ENCODE measurements at regions not wholly inside any gene's neighbourhood (a gene's known extent, or its start where the extent isn't known, plus 50 kb on each side); places are given as distances from the start of the nearest gene placed in this dataset.

DNA sequence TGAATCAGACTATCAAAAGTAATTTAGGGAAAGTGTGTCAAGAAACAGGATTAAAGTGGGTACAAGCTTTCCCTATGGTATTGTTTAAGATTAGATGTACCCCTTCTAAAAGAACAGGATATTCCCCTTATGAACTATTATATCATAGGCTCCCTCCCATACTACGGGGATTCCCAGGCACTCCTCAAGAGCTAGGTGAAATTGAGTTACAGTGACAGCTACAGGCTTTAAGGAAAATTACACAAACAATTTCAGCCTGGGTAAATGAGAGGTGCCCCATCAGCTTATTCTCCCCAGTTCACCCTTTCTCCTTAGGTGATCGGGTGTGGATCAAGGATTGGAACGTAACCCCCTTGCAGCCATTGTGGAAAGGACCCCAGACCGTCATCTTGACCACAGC lies 240.8 kb upstream of the CNTN6 start:
- Histone ChIP-seq H3K27me3 (replicated peaks in 1 of 2; ENCODE audit: control insufficient read depth in 2 of 2, insufficient read depth in 2 of 2, low read length in 1 of 2) (no peaks in the 10 kb centered on the region), H3K4me3 (no peak overlapping the region), H3K79me2 (ENCODE audit: control insufficient read depth, insufficient read depth, low read length) (no peaks in the 10 kb centered on the region), H3K4me1 (ENCODE audit: control insufficient read depth, insufficient read depth, low read length) (no peaks in the 10 kb centered on the region), H3K9ac (ENCODE audit: control insufficient read depth, insufficient read depth, low read length) (no peak overlapping the region), H3K9me3 (replicated peaks; ENCODE audit: control insufficient read depth, insufficient read depth, low read length) (no peaks in the 10 kb centered on the region), H3K27ac (ENCODE audit: control insufficient read depth, insufficient read depth) (no peak overlapping the region), H2AFZ (ENCODE audit: control insufficient read depth, low read depth, low read length) (no peak overlapping the region), H3K4me2 (ENCODE audit: control insufficient read depth, insufficient read depth) (no peak overlapping the region), H3K36me3 (ENCODE audit: control insufficient read depth in 2 of 2, insufficient read depth in 2 of 2, low read length in 1 of 2) (no peaks in the 10 kb centered on the region), H4K20me1 (ENCODE audit: control insufficient read depth, insufficient read depth) (no peaks in the 10 kb centered on the region)
- FAIRE-seq: no peak
- no peak for DNase-seq (ENCODE audit: low read depth, low spot score)
- BruUV-seq (replicated peaks): no TSS peak
- in situ Hi-C loops (cut with MboI): loop anchor here (10.0 kb wide), 1 partner anchor 437 kb away; no protein-coding TSS in a partner anchor
- intact Hi-C loops (cut with micrococcal nuclease; ENCODE audit: unreplicated experiment): loop anchor here (1.0 to 2.0 kb wide), 2 partner anchors 220 to 439 kb away; no protein-coding TSS in a partner anchor
- CTCF ChIA-PET: interaction anchor here (0.7 to 3.1 kb wide), 13 partner anchors 8 to 780 kb away, joined by 3 to 17 read pairs (median 4); no protein-coding TSS in a partner anchor
- 1% methylated on average over 4 of the region's 4 CpGs for WGBS (ENCODE audit: insufficient coverage, insufficient replicate concordance, low lambda C conversion rate, missing lambda C conversion rate)
- peak; percentile 60 for ATAC-seq
- RAD21 ChIA-PET (ENCODE audit: unreplicated experiment): interaction anchor here (0.5 to 1.5 kb wide), 5 partner anchors 9 to 384 kb away, joined by 3 to 5 read pairs (median 4); no protein-coding TSS in a partner anchor
- POLR2A ChIA-PET: no interaction called here
- SMC1A ChIA-PET (ENCODE audit: uncharacterized antibody, unreplicated experiment): interaction anchor here (0.6 to 2.9 kb wide), 5 partner anchors 12 to 809 kb away, joined by 3 to 11 read pairs (median 3); no protein-coding TSS in a partner anchor
- TF ChIP-seq STAT1 (conservative IDR thresholded peaks at IDR 0.05) (no peak), RAD21 (IDR thresholded peaks at IDR 0.05; ENCODE audit: insufficient read depth, low read depth, low read length) (peak; percentile 59), SUZ12 (IDR thresholded peaks at IDR 0.05; ENCODE audit: unreplicated experiment) (no peak), SMC3 (IDR thresholded peaks at IDR 0.05; ENCODE audit: borderline replicate concordance, low read length) (peak; percentile 20; the same call in 1 of the 2 replicates), CBX5 (IDR thresholded peaks at IDR 0.05; ENCODE audit: low read depth) (no peak), ZNF622 (IDR thresholded peaks at IDR 0.05) (no peak)
- TF ChIP-seq, protein P1, sequence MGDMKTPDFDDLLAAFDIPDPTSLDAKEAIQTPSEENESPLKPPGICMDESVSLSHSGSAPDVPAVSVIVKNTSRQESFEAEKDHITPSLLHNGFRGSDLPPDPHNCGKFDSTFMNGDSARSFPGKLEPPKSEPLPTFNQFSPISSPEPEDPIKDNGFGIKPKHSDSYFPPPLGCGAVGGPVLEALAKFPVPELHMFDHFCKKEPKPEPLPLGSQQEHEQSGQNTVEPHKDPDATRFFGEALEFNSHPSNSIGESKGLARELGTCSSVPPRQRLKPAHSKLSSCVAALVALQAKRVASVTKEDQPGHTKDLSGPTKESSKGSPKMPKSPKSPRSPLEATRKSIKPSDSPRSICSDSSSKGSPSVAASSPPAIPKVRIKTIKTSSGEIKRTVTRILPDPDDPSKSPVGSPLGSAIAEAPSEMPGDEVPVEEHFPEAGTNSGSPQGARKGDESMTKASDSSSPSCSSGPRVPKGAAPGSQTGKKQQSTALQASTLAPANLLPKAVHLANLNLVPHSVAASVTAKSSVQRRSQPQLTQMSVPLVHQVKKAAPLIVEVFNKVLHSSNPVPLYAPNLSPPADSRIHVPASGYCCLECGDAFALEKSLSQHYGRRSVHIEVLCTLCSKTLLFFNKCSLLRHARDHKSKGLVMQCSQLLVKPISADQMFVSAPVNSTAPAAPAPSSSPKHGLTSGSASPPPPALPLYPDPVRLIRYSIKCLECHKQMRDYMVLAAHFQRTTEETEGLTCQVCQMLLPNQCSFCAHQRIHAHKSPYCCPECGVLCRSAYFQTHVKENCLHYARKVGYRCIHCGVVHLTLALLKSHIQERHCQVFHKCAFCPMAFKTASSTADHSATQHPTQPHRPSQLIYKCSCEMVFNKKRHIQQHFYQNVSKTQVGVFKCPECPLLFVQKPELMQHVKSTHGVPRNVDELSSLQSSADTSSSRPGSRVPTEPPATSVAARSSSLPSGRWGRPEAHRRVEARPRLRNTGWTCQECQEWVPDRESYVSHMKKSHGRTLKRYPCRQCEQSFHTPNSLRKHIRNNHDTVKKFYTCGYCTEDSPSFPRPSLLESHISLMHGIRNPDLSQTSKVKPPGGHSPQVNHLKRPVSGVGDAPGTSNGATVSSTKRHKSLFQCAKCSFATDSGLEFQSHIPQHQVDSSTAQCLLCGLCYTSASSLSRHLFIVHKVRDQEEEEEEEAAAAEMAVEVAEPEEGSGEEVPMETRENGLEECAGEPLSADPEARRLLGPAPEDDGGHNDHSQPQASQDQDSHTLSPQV (IDR thresholded peaks at IDR 0.05): no peak
- TF ChIP-seq, protein P2, sequence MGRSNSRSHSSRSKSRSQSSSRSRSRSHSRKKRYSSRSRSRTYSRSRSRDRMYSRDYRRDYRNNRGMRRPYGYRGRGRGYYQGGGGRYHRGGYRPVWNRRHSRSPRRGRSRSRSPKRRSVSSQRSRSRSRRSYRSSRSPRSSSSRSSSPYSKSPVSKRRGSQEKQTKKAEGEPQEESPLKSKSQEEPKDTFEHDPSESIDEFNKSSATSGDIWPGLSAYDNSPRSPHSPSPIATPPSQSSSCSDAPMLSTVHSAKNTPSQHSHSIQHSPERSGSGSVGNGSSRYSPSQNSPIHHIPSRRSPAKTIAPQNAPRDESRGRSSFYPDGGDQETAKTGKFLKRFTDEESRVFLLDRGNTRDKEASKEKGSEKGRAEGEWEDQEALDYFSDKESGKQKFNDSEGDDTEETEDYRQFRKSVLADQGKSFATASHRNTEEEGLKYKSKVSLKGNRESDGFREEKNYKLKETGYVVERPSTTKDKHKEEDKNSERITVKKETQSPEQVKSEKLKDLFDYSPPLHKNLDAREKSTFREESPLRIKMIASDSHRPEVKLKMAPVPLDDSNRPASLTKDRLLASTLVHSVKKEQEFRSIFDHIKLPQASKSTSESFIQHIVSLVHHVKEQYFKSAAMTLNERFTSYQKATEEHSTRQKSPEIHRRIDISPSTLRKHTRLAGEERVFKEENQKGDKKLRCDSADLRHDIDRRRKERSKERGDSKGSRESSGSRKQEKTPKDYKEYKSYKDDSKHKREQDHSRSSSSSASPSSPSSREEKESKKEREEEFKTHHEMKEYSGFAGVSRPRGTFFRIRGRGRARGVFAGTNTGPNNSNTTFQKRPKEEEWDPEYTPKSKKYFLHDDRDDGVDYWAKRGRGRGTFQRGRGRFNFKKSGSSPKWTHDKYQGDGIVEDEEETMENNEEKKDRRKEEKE (IDR thresholded peaks at IDR 0.05): no peak
- TF ChIP-seq, protein P3, sequence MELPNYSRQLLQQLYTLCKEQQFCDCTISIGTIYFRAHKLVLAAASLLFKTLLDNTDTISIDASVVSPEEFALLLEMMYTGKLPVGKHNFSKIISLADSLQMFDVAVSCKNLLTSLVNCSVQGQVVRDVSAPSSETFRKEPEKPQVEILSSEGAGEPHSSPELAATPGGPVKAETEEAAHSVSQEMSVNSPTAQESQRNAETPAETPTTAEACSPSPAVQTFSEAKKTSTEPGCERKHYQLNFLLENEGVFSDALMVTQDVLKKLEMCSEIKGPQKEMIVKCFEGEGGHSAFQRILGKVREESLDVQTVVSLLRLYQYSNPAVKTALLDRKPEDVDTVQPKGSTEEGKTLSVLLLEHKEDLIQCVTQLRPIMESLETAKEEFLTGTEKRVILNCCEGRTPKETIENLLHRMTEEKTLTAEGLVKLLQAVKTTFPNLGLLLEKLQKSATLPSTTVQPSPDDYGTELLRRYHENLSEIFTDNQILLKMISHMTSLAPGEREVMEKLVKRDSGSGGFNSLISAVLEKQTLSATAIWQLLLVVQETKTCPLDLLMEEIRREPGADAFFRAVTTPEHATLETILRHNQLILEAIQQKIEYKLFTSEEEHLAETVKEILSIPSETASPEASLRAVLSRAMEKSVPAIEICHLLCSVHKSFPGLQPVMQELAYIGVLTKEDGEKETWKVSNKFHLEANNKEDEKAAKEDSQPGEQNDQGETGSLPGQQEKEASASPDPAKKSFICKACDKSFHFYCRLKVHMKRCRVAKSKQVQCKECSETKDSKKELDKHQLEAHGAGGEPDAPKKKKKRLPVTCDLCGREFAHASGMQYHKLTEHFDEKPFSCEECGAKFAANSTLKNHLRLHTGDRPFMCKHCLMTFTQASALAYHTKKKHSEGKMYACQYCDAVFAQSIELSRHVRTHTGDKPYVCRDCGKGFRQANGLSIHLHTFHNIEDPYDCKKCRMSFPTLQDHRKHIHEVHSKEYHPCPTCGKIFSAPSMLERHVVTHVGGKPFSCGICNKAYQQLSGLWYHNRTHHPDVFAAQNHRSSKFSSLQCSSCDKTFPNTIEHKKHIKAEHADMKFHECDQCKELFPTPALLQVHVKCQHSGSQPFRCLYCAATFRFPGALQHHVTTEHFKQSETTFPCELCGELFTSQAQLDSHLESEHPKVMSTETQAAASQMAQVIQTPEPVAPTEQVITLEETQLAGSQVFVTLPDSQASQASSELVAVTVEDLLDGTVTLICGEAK (IDR thresholded peaks at IDR 0.05; ENCODE audit: borderline replicate concordance): no peak
- TF ChIP-seq, protein P4, sequence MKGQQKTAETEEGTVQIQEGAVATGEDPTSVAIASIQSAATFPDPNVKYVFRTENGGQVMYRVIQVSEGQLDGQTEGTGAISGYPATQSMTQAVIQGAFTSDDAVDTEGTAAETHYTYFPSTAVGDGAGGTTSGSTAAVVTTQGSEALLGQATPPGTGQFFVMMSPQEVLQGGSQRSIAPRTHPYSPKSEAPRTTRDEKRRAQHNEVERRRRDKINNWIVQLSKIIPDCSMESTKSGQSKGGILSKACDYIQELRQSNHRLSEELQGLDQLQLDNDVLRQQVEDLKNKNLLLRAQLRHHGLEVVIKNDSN (IDR thresholded peaks at IDR 0.05; ENCODE audit: borderline replicate concordance, extremely low read length, insufficient read depth, low read depth, low read length): no peak

Data from GM12878 (cell line).